ENCODE measurements at regions not wholly inside any gene's neighbourhood (a gene's known extent, or its start where the extent isn't known, plus 50 kb on each side); places are given as distances from the start of the nearest gene placed in this dataset.

DNA sequence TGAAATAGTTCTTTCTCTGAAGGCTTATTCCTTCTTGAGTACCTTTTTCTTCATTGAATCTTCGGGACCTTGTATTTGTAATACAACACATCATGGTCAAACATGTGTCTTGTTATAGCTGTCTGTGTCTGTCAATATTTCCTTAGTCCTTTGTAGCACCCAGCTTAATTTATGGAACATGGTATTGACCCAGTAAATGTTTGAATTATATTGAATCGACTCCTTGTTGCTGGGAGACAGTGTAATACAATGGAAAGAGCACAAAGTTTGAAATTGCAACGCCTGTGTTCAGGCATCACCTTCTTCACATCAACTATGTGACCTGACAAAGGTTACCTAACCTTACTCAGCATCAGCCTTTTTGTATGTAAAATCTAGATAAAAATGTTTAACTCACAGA lies 267.2 kb upstream of the CYRIA start:
- H3K36me3 ChIP-seq (ENCODE audit: control insufficient read depth in 2 of 2, extremely low read depth in 1 of 2, insufficient read depth in 2 of 2, low read length in 2 of 2) = no peaks in the 10 kb centered on the region
- H3K27ac ChIP-seq (ENCODE audit: control insufficient read depth, insufficient read depth, low read length) = no peak overlapping the region
- no peak overlapping the region for H3K9ac ChIP-seq (ENCODE audit: control insufficient read depth, extremely low read depth, insufficient read depth, low read length)
- DNase-seq (ENCODE audit: low read depth, low spot score) (no peak), FAIRE-seq (no peak)
- H3K4me3 ChIP-seq (ENCODE audit: control insufficient read depth in 2 of 3, extremely low read depth in 1 of 3, insufficient read depth in 2 of 3, low read depth in 1 of 3, low read length in 3 of 3) = no peak overlapping the region
- H3K9me1 ChIP-seq (ENCODE audit: control insufficient read depth, extremely low read depth, insufficient read depth, low read length) = no peaks in the 10 kb centered on the region
- dilution Hi-C loops (cut with MboI; ENCODE audit: extremely low pct_ligation_motif_present, low sequenced_read_pairs) = no loop called here
- no peak overlapping the region for H2AFZ ChIP-seq (ENCODE audit: control insufficient read depth, low read length)
- H3K4me2 ChIP-seq (ENCODE audit: control insufficient read depth, extremely low read depth, insufficient read depth, low read depth, low read length) = no peak overlapping the region
- H3K27me3 ChIP-seq (ENCODE audit: control insufficient read depth, extremely low read depth, insufficient read depth, low read length) = no peaks in the 10 kb centered on the region
- no peaks in the 10 kb centered on the region for H3K9me3 ChIP-seq (ENCODE audit: control insufficient read depth, low read depth, low read length)
- no peaks in the 10 kb centered on the region for H3K79me2 ChIP-seq (ENCODE audit: control insufficient read depth, insufficient read depth, low read length)
- no peaks in the 10 kb centered on the region for H4K20me1 ChIP-seq (ENCODE audit: control insufficient read depth, extremely low read depth, insufficient read depth, low read length)
- no peaks in the 10 kb centered on the region for H3K4me1 ChIP-seq (ENCODE audit: control insufficient read depth, extremely low read depth, insufficient read depth, low read length)
- TF ChIP-seq, protein P1, sequence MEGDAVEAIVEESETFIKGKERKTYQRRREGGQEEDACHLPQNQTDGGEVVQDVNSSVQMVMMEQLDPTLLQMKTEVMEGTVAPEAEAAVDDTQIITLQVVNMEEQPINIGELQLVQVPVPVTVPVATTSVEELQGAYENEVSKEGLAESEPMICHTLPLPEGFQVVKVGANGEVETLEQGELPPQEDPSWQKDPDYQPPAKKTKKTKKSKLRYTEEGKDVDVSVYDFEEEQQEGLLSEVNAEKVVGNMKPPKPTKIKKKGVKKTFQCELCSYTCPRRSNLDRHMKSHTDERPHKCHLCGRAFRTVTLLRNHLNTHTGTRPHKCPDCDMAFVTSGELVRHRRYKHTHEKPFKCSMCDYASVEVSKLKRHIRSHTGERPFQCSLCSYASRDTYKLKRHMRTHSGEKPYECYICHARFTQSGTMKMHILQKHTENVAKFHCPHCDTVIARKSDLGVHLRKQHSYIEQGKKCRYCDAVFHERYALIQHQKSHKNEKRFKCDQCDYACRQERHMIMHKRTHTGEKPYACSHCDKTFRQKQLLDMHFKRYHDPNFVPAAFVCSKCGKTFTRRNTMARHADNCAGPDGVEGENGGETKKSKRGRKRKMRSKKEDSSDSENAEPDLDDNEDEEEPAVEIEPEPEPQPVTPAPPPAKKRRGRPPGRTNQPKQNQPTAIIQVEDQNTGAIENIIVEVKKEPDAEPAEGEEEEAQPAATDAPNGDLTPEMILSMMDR (optimal IDR thresholded peaks at IDR 0.05 in 1 of 3, IDR thresholded peaks at IDR 0.05 in 1 of 3, conservative IDR thresholded peaks at IDR 0.05 in 1 of 3; ENCODE audit: extremely low read depth in 1 of 3, insufficient read depth in 2 of 3, low read length in 3 of 3) = no peak
- no peak for TF ChIP-seq EZH2 (IDR thresholded peaks at IDR 0.05; ENCODE audit: low read length)

DNA sequence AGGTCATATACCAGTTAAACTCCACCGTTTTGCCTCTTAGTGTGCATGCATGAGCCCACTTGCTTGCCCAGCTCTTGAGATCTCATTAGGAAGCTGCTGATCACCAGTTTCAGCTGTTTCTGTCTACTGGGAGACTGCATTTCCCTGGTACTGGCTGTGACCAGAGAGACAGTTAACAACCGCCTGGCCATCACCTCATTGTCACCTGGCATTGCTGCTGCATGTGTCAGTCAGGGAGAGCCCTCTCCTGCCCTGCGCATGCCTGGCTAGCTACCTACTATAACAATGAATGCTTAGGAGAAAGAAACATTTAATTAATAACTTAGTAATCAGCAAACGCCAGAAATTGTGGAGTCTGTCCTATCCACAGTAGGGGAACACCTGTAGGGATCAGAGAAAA lies 265.8 kb upstream of the CYRIA start:
- H3K79me2 ChIP-seq (ENCODE audit: control insufficient read depth, insufficient read depth, low read length) = no peaks in the 10 kb centered on the region
- TF ChIP-seq, protein P1 (optimal IDR thresholded peaks at IDR 0.05 in 1 of 3, IDR thresholded peaks at IDR 0.05 in 1 of 3, conservative IDR thresholded peaks at IDR 0.05 in 1 of 3; ENCODE audit: extremely low read depth in 1 of 3, insufficient read depth in 2 of 3, low read length in 3 of 3) = no peak
- no peak for TF ChIP-seq EZH2 (IDR thresholded peaks at IDR 0.05; ENCODE audit: low read length)
- H3K4me1 ChIP-seq (ENCODE audit: control insufficient read depth, extremely low read depth, insufficient read depth, low read length) = no peaks in the 10 kb centered on the region
- FAIRE-seq (no peak), DNase-seq (ENCODE audit: low read depth, low spot score) (no peak)
- no peaks in the 10 kb centered on the region for H3K9me1 ChIP-seq (ENCODE audit: control insufficient read depth, extremely low read depth, insufficient read depth, low read length)
- H3K4me3 ChIP-seq (ENCODE audit: control insufficient read depth in 2 of 3, extremely low read depth in 1 of 3, insufficient read depth in 2 of 3, low read depth in 1 of 3, low read length in 3 of 3) = no peak overlapping the region
- H3K4me2 ChIP-seq (ENCODE audit: control insufficient read depth, extremely low read depth, insufficient read depth, low read depth, low read length) = no peak overlapping the region
- H3K36me3 ChIP-seq (ENCODE audit: control insufficient read depth in 2 of 2, extremely low read depth in 1 of 2, insufficient read depth in 2 of 2, low read length in 2 of 2) = no peaks in the 10 kb centered on the region
- no peaks in the 10 kb centered on the region for H3K9me3 ChIP-seq (ENCODE audit: control insufficient read depth, low read depth, low read length)
- H3K27me3 ChIP-seq (ENCODE audit: control insufficient read depth, extremely low read depth, insufficient read depth, low read length) = no peaks in the 10 kb centered on the region
- no peak overlapping the region for H3K9ac ChIP-seq (ENCODE audit: control insufficient read depth, extremely low read depth, insufficient read depth, low read length)
- H2AFZ ChIP-seq (ENCODE audit: control insufficient read depth, low read length) = no peak overlapping the region
- no peak overlapping the region for H3K27ac ChIP-seq (ENCODE audit: control insufficient read depth, insufficient read depth, low read length)
- dilution Hi-C loops (cut with MboI; ENCODE audit: extremely low pct_ligation_motif_present, low sequenced_read_pairs) = no loop called here
- H4K20me1 ChIP-seq (ENCODE audit: control insufficient read depth, extremely low read depth, insufficient read depth, low read length) = no peaks in the 10 kb centered on the region
